H1 (cell line): ENCODE measurements at regions not wholly inside any gene's neighbourhood (a gene's known extent, or its start where the extent isn't known, plus 50 kb on each side); places are given as distances from the start of the nearest gene placed in this dataset.

Experiments
- CTCF ChIA-PET: fragments of 300-600 bp; sonication (Branson Sonifier 250); formaldehyde crosslinking; loops from one replicate; lab custom pipeline; 2021; ENCODE audit not compliant: partially characterized antibody; lab: Charles Lee
- POLR2A ChIA-PET: fragments of 300-600 bp; sonication (Branson Sonifier 250); formaldehyde crosslinking; loops from one replicate; lab custom pipeline; 2021; ENCODE audit warnings: inconsistent platforms; ENCODE audit not compliant: partially characterized antibody; lab: Charles Lee
- DNase-seq, 2 experiments: peaks; one replicate each; pipeline versions ENCODE4 v3.0.0 to v3.0.0-alpha.2; 2010 to 2022; ENCODE audit warnings: low spot score in 2 of 2, low read depth in 1 of 2, mixed read lengths in 1 of 2
- FAIRE-seq: peaks from 2 replicates; lab custom pipeline; 2011; peaks lifted over from hg19 to GRCh38; lab: Jason Lieb, UNC
- H2AFZ ChIP-seq: 2 replicates; pipeline ENCODE4 v1.8.1; 2012; ENCODE audit warnings: low read length, inconsistent platforms
- H2AK5ac ChIP-seq: 2 replicates; pipeline ENCODE4 v1.6.1; 2013; ENCODE audit warnings: low read depth, low read length
- H2BK120ac ChIP-seq: replicated peaks from 2 replicates; pipeline ENCODE3; 2013; ENCODE audit warnings: low read depth, low read length, inconsistent platforms
- H2BK12ac ChIP-seq: 2 replicates; pipeline ENCODE4 v1.6.1; 2013; ENCODE audit warnings: low read depth, low read length
- H2BK15ac ChIP-seq: 2 replicates; pipeline ENCODE4 v1.6.1; 2013; ENCODE audit warnings: low read length
- H2BK20ac ChIP-seq: 2 replicates; pipeline ENCODE4 v1.6.1; 2013; ENCODE audit warnings: low read length
- H2BK5ac ChIP-seq: 2 replicates; pipeline ENCODE4 v1.6.1; 2013; ENCODE audit warnings: low read depth, low read length
- H3K14ac ChIP-seq: 2 replicates; pipeline ENCODE4 v1.6.1; 2013; ENCODE audit warnings: inconsistent platforms; ENCODE audit not compliant: insufficient read length
- H3K18ac ChIP-seq: 2 replicates; pipeline ENCODE4 v1.6.1; 2013; ENCODE audit warnings: low read length; ENCODE audit errors: extremely low read depth
- H3K23ac ChIP-seq: 2 replicates; pipeline ENCODE4 v1.6.1; 2013; ENCODE audit warnings: inconsistent platforms; ENCODE audit not compliant: insufficient read length
- H3K23me2 ChIP-seq: 2 replicates; pipeline ENCODE4 v1.6.1; 2013; ENCODE audit warnings: low read depth, low read length
- H3K27ac ChIP-seq: 2 replicates; pipeline ENCODE4 v1.6.1; 2011; ENCODE audit warnings: low read depth, low read length, inconsistent platforms
- H3K27me3 ChIP-seq, 4 experiments: replicated peaks in 1 of 4; 1 replicate in 1 of 4; 2 replicates in 3 of 4; pipeline versions ENCODE4 v1.6.1 to v1.8.1; 2011 to 2013; ENCODE audit warnings: low read length in 3 of 4, mild to moderate bottlenecking in 3 of 4, inconsistent platforms in 2 of 4, mixed read lengths in 2 of 4, moderate library complexity in 1 of 4; ENCODE audit not compliant: control insufficient read depth in 3 of 4, insufficient read depth in 3 of 4; ENCODE audit errors: extremely low read depth in 1 of 4
- H3K36me3 ChIP-seq, 4 experiments: 2 replicates each; pipeline versions ENCODE4 v1.6.1 to v1.8.1; 2011 to 2013; ENCODE audit warnings: mild to moderate bottlenecking in 4 of 4, low read length in 3 of 4, moderate library complexity in 2 of 4, control low read depth in 1 of 4, inconsistent platforms in 1 of 4; ENCODE audit not compliant: insufficient read depth in 4 of 4, control insufficient read depth in 2 of 4
- H3K4ac ChIP-seq: replicated peaks from 2 replicates; pipeline ENCODE3; 2013; ENCODE audit warnings: low read length, low read depth, mixed read lengths, inconsistent platforms; ENCODE audit not compliant: insufficient read length
- H3K4me1 ChIP-seq, 4 experiments: replicated peaks in 1 of 4; 1 replicate in 1 of 4; 2 replicates in 3 of 4; pipeline versions ENCODE4 v1.6.1 to v1.8.1; 2011 to 2013; ENCODE audit warnings: low read length in 3 of 4, inconsistent platforms in 2 of 4, mixed read lengths in 1 of 4; ENCODE audit not compliant: insufficient read depth in 4 of 4, control insufficient read depth in 3 of 4
- H3K4me2 ChIP-seq, 2 experiments: 2 replicates each; pipeline versions ENCODE4 v1.6.1 to v1.8.1; 2011 to 2013; ENCODE audit warnings: low read depth in 2 of 2, low read length in 2 of 2, control low read depth in 1 of 2, inconsistent platforms in 1 of 2, mild to moderate bottlenecking in 1 of 2; ENCODE audit not compliant: insufficient read depth in 1 of 2
- H3K4me3 ChIP-seq, 4 experiments: fragments of 200-600, 300-600 bp in 1 of 4; sonication (generic), shearing (Covaris generic), sonication (Bioruptor Twin) in 1 of 4; 2 replicates each; pipeline versions ENCODE4 v1.5.1 to v1.8.1; 2011 to 2016; ENCODE audit warnings: low read length in 4 of 4, low read depth in 3 of 4, control low read depth in 2 of 4, inconsistent platforms in 2 of 4, mild to moderate bottlenecking in 2 of 4, mixed read lengths in 1 of 4, moderate library complexity in 1 of 4; ENCODE audit not compliant: insufficient read depth in 2 of 4; ENCODE audit errors: extremely low read depth in 1 of 4
- H3K56ac ChIP-seq: replicated peaks from 2 replicates; pipeline ENCODE3; 2013; ENCODE audit warnings: low read depth, mild to moderate bottlenecking, mixed read lengths, low read length, inconsistent platforms; ENCODE audit not compliant: insufficient read length
- H3K79me1 ChIP-seq: 2 replicates; pipeline ENCODE4 v1.6.1; 2013; ENCODE audit warnings: low read depth, low read length, control low read depth
- H3K79me2 ChIP-seq, 2 experiments: 2 replicates each; pipeline versions ENCODE4 v1.6.1 to v1.8.1; 2012 to 2013; ENCODE audit warnings: low read length in 2 of 2, mild to moderate bottlenecking in 2 of 2, inconsistent platforms in 1 of 2; ENCODE audit not compliant: insufficient read depth in 2 of 2, control insufficient read depth in 1 of 2
- H3K9ac ChIP-seq, 4 experiments: replicated peaks in 1 of 4; 1 replicate in 1 of 4; 2 replicates in 3 of 4; pipeline versions ENCODE4 v1.6.1 to v1.8.1; 2011 to 2013; ENCODE audit warnings: low read depth in 3 of 4, low read length in 3 of 4, control low read depth in 2 of 4, mild to moderate bottlenecking in 2 of 4, moderate library complexity in 2 of 4, inconsistent platforms in 1 of 4; ENCODE audit errors: extremely low read depth in 1 of 4
- H3K9me3 ChIP-seq, 2 experiments: 2 replicates each; pipeline versions ENCODE4 v1.6.1 to v1.8.1; 2012 to 2013; ENCODE audit warnings: mild to moderate bottlenecking in 2 of 2, moderate library complexity in 2 of 2, control low read depth in 1 of 2, inconsistent platforms in 1 of 2, low read depth in 1 of 2, low read length in 1 of 2, mixed read lengths in 1 of 2; ENCODE audit not compliant: insufficient read depth in 2 of 2
- H4K20me1 ChIP-seq, 2 experiments: replicated peaks in 1 of 2; 2 replicates each; pipeline versions ENCODE3 to v1.8.1; 2011 to 2013; ENCODE audit warnings: inconsistent platforms in 2 of 2, low read length in 2 of 2, mild to moderate bottlenecking in 1 of 2; ENCODE audit not compliant: insufficient read depth in 2 of 2, control insufficient read depth in 1 of 2
- H4K5ac ChIP-seq: 2 replicates; pipeline ENCODE4 v1.6.1; 2013; ENCODE audit warnings: low read length, low read depth, mixed read lengths, inconsistent platforms; ENCODE audit not compliant: insufficient read length
- H4K8ac ChIP-seq: 2 replicates; pipeline ENCODE4 v1.8.0; 2013; ENCODE audit warnings: mild to moderate bottlenecking, moderate library complexity, low read length, inconsistent platforms; ENCODE audit not compliant: insufficient read depth; ENCODE audit errors: extremely low read depth
- H4K91ac ChIP-seq: replicated peaks from 2 replicates; pipeline ENCODE3; 2013; ENCODE audit warnings: low read length, mixed read lengths, inconsistent platforms; ENCODE audit not compliant: insufficient read length
- CTBP2 ChIP-seq: IDR thresholded peaks from 2 replicates; pipeline ENCODE4 v1.7.0; 2011; ENCODE audit warnings: borderline replicate concordance, mild to moderate bottlenecking, moderate library complexity, mixed read lengths, low read length; ENCODE audit not compliant: insufficient read depth, insufficient read length
- CTCF ChIP-seq, 3 experiments: IDR thresholded peaks; 1 replicate in 2 of 3; 2 replicates in 1 of 3; pipeline versions ENCODE4 v1.5.1 to v1.6.1; 2011; ENCODE audit warnings: low read length in 3 of 3, mild to moderate bottlenecking in 3 of 3, inconsistent platforms in 2 of 3, low read depth in 1 of 3, moderate library complexity in 1 of 3; ENCODE audit not compliant: insufficient read depth in 1 of 3; ENCODE audit errors: control extremely low read depth in 1 of 3
- JUN ChIP-seq: IDR thresholded peaks from 2 replicates; pipeline ENCODE4 v1.6.1; 2011; ENCODE audit warnings: low read depth, mild to moderate bottlenecking, improper control_type of control experiment, low read length
- WGBS, 2 experiments: shearing (Covaris generic) in 1 of 2; methylation state at CpG; one replicate each; pipeline versions ENCODE4 v1.1.6 to v1.1.7; 2013 to 2015; ENCODE audit warnings: low lambda C conversion rate in 2 of 2, mixed read lengths in 2 of 2, inconsistent platforms in 1 of 2, low coverage in 1 of 2, missing lambda C conversion rate in 1 of 2; ENCODE audit not compliant: insufficient replicate concordance in 2 of 2, insufficient coverage in 1 of 2, insufficient read length in 1 of 2; ENCODE audit errors: extremely low coverage in 1 of 2, missing lambda C conversion rate in 1 of 2; 5-methylcytosine and 5-hydroxymethylcytosine counted together

- no peaks in the 10 kb centered on the region for H3K79me1 ChIP-seq
- no peak overlapping the region for H2BK5ac ChIP-seq
- H4K8ac ChIP-seq: no peak overlapping the region
- DNase-seq (no peak), FAIRE-seq (no peak)
- no peak overlapping the region for H2BK15ac ChIP-seq
- ChIA-PET CTCF (no interaction called here), POLR2A (no interaction called here)
- no peaks in the 10 kb centered on the region for H3K79me2 ChIP-seq
- H4K20me1 ChIP-seq: no peaks in the 10 kb centered on the region
- no peak overlapping the region for H3K14ac ChIP-seq
- no peak overlapping the region for H3K4me2 ChIP-seq
- no peak overlapping the region for H2BK20ac ChIP-seq
- no peaks in the 10 kb centered on the region for H3K27me3 ChIP-seq
- no peak overlapping the region for H3K18ac ChIP-seq
- H3K4me3 ChIP-seq: no peak overlapping the region
- H4K5ac ChIP-seq: no peak overlapping the region
- H3K9me3 ChIP-seq: no peaks in the 10 kb centered on the region
- H3K23ac ChIP-seq: no peak overlapping the region
- no peak overlapping the region for H3K4ac ChIP-seq
- no peak overlapping the region for H2AFZ ChIP-seq
- no peaks in the 10 kb centered on the region for H3K4me1 ChIP-seq
- H3K36me3 ChIP-seq: no peaks in the 10 kb centered on the region
- H3K23me2 ChIP-seq: no peaks in the 10 kb centered on the region
- no peak overlapping the region for H3K56ac ChIP-seq
- H2BK12ac ChIP-seq: no peak overlapping the region
- no peak overlapping the region for H4K91ac ChIP-seq
- H3K9ac ChIP-seq: no peak overlapping the region
- H2AK5ac ChIP-seq: no peak overlapping the region
- 98% methylated on average over 3 of the region's 3 CpGs; no CpG with 5 or more reads in 1 of the 2 experiments for WGBS, 2 experiments
- no peak overlapping the region for H2BK120ac ChIP-seq
- no peak for TF ChIP-seq CTBP2
- no peak for TF ChIP-seq JUN
- no peak for TF ChIP-seq CTCF (IDR thresholded peaks at IDR 0.05; ENCODE audit: control extremely low read depth in 1 of 3, insufficient read depth in 1 of 3, low read depth in 1 of 3, low read length in 3 of 3)
- no peak overlapping the region for H3K27ac ChIP-seq
These were observed 1434.1 kb downstream of the SI start for GRCh38 chr3:163644172-163644571.
